ENCODE measurements at regions not wholly inside any gene's neighbourhood (a gene's known extent, or its start where the extent isn't known, plus 50 kb on each side); places are given as distances from the start of the nearest gene placed in this dataset.
"Not testable (repeated sequence)": the region's sequence is repeated elsewhere in the genome, so short reads cannot be mapped to it uniquely, and the experiment has no call there.

GRCh38 chr6:80537118-80537972 lies 430.9 kb downstream of the BCKDHB start:
- no peak for FAIRE-seq

DNA sequence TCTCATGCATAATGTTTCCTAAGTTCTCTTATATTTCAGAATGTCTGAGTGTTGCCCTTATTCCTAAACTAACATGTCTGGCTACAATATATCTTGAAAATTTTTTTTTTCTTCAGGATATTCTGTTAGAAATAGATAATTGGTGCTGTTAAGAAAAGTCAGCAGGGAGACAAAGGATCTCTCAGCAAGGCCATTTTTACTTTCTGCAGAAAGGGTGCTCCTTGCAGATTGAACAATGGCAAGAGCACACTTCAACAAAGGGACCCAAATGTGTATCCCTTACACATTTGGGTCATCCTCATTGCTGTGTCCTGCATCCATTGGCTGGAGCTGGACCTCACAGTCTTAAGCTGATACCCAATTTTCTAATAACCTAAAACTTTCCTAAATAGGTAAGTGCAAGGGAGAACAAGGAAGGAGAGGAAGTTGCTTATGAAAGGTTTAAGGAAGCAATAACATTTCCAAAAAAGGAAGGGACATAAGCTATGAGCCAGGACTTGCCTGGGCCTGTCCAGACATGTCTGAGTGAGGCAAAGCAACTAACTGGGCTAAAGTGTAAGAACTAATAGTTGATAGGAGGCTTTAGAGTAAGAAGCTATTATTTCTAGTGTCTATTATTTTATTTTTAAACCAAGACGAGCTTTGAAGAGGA lies 429.6 kb downstream of the BCKDHB start:
- no peak for FAIRE-seq

DNA sequence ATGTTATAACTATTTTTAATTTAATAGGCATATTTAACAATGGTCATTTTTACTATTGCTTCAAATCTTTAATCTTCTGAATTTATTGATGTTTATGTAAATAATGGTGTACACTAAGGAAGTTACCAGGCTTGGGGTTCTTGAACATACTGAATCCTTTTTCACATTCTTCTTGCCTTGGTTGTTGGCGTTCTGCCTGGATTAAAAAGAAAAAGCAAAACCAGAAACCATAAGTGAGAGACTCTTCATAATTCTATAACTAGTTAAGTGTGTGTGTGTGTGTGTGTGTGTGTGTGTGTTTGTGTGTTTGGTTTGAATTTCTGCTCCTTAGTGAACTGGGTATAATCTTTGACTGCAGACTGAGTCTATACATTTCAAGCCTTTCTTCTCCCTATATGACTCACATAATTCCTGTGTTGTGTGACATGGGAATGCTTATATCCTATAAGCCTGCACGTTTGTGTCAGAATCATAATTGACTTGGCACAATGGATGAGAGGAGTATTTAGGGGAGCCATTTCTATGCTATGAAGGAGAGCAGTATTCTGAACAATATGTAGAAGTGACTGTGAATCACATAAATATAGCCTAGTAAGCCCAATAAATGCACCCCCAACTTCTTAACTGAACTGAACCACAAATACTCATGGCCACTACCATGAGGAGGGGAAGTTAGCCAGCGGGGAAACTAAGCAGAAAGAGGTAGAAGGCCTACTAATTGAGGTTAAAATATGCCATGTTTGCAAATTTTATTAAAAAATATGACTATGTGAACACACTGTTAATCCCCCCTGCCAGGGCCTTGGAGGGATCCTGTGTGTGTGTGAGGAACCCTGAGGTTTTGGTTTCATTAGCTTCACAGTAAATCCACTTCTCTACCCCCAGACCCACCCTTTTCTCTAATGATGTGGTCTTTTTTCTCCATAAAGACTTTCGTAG lies 425.5 kb downstream of the BCKDHB start:
- FAIRE-seq: no peak

DNA sequence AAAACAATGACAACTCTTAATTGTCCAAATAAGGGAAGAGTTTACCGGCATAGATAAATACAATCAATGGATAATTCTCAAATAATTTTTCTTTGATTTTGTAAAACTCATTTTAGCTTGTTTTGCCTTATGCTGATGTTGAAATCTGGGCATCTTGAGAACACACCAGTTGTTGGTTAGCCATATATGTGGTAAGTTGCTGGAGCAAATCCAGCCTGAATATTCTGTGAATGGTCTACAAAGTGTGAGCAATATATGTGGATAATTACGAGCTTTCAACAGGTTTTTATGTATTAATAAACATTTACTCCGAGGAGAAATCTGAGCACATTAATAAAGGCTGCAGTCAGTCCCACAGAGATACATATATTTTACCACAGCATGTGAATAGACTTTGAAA lies 423.6 kb downstream of the BCKDHB start:
- no peak for FAIRE-seq

- no peak for FAIRE-seq
These were observed 421.6 kb downstream of the BCKDHB start for GRCh38 chr6:80528115-80528514.

GRCh38 chr6:80527552-80528052 lies 421.1 kb downstream of the BCKDHB start:
- no peak for FAIRE-seq

DNA sequence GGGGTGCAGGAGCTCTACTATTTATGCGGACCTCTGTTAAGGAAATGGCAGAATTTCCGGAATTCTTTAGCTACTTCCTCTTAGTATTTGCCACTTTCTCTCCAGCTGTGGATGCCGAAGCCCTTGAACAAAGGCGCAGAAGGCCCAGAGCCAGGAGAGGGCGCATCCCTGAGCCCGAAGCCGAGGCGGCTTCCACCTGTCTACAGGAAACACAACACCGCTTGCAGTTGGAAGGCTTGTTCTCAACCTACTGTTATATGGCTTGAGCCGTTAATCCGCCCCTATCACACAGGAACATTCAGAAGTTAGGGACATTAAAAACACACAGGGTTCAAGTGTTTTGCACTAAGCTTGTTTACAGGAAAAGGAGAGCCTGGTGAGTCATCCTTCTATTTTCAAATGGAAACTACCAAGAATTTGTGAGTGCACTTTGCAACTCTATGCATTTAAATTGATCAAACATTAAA lies 417.1 kb downstream of the BCKDHB start:
- no peak for FAIRE-seq

DNA sequence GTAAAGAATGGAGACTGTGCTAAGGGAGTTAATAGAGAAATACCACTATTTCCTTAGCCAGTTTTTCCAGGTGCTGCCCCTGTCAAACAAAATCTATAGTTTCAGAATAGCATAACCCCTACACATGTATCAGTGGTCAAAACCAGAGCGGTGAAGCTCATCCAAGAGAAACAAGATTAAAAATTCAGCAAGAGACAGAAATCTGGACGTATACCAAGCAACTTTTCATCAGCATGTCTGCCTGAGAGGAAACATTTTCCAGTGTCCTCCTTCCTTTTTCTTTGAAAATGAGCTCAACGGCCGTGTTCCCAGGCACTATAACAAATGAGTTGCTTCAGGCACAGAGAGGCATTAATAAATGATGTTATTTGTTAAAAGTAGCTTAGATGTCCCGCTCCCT lies 416.5 kb downstream of the BCKDHB start:
- no peak for FAIRE-seq

- FAIRE-seq: no peak
These were observed 416.1 kb downstream of the BCKDHB start for GRCh38 chr6:80522576-80522975.

- FAIRE-seq: no peak
These were observed 413.5 kb downstream of the BCKDHB start for GRCh38 chr6:80519811-80520594.

DNA sequence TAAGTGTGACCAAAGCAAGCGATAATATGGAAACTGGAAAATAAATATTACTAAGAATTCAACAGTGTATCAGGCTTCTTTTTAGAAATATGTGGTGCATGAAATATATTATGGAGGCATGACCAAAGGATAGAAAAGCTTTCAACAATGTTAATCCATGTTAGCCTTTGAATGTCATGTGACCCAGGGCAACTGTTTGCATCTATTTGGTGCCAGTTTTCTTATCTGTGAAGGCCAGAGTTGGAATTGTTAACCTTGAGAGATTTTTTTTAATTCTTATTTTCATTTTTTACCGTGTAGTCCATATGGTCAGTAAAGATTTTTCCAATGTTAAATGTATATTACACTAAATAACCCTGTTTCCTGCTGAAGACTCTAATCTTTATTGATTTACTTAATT lies 411.1 kb downstream of the BCKDHB start:
- no peak for FAIRE-seq

DNA sequence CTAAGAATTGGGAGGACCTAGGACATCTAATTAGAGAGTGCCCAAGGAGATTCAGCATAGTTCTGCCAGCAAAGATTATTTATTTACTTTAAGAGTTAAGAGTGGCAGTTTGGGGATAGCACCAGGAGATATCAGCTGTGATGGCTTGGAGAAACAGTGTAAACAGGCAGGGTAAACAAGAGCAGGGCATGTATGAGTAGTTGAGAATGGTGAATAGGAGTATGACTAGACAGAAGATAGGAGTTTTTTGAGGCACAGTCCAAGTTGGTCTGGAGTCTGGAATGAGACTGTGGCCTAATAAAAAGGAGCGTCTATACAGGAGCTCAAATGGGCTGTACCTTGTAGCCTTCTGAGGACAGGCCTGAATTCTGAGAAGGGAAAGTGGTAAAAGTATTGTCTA lies 404.1 kb downstream of the BCKDHB start:
- not testable (repeated sequence) for FAIRE-seq

- no peak for FAIRE-seq
These were observed 402.6 kb downstream of the BCKDHB start for GRCh38 chr6:80508885-80509630.

DNA sequence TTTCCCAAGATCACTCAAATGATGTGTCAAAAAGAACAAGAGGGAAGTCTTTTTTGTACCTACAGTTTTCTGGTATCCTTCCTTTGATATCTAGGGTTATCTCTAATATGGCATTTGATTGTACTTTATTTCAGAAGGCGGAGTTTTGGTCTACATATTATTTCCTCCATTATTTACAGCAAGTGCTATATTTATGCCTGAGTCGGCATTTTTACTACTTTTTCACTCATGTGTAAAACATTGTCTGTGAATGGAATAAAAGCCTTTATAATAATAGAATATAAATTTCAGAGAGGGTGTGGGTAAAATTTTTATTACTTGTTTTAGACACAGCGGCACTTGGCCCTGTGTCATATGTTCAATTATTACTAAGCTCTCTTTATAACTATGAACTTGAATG lies 398.4 kb downstream of the BCKDHB start:
- no peak for FAIRE-seq

GRCh38 chr6:80503660-80504059 lies 397.2 kb downstream of the BCKDHB start:
- FAIRE-seq: no peak

- no peak for FAIRE-seq
These were observed 396.4 kb downstream of the BCKDHB start for GRCh38 chr6:80502871-80503270.

- FAIRE-seq: no peak
These were observed 395.2 kb downstream of the BCKDHB start for GRCh38 chr6:80501636-80502035.

- not testable (repeated sequence) for FAIRE-seq
These were observed 391.4 kb downstream of the BCKDHB start for GRCh38 chr6:80497696-80498486.

- no peak for FAIRE-seq
These were observed 383.6 kb downstream of the BCKDHB start for GRCh38 chr6:80489911-80490635.

DNA sequence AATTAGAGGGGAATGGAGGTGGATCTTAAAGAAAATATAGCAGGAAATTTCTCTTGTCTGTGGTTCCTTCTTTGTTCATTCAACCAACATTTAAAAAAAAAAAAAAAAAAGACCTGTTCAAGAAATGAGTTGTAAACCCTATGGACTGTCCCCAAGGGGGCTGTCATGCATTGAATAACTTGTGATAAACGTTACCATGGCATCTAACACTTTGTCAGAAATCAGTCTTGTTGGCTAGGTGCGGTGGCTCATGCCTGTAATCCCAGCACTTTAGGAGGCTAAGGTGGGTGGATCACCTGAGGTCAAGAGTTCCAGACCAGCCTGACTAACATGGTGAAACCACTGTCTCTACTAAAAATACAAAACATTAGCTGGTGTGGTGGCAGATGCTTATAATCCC lies 381.7 kb downstream of the BCKDHB start:
- FAIRE-seq: no peak
